OCI-LY7 (cell line): ENCODE measurements at regions not wholly inside any gene's neighbourhood (a gene's known extent, or its start where the extent isn't known, plus 50 kb on each side); places are given as distances from the start of the nearest gene placed in this dataset.

Source experiments
- BruUV-seq: library from RNA; stranded (reverse); fragments of 400-500 nt; replicated peaks from 2 replicates; lab custom pipeline; 2021; lab: Mats Ljungman, UMichigan
- CTCF ChIA-PET: fragments of 300-600 bp; sonication (Branson Sonifier 250); formaldehyde crosslinking; loops from one replicate; lab custom pipeline; 2022; ENCODE audit warnings: antibody characterized with exemption; ENCODE audit not compliant: unreplicated experiment; lab: Charles Lee
- POLR2A ChIA-PET: fragments of 300-600 bp; sonication (Branson Sonifier 250); formaldehyde crosslinking; loops from one replicate; lab custom pipeline; 2022; ENCODE audit warnings: antibody characterized with exemption; lab: Charles Lee
- DNase-seq: peaks from one replicate; pipeline ENCODE4 v3.0.0-alpha.2; 2015; ENCODE audit warnings: low spot score
- H2AFZ ChIP-seq: fragments of 200-600 bp; sonication (generic), shearing (Covaris generic); 2 replicates; pipeline ENCODE4 v1.6.1; 2014; ENCODE audit warnings: mild to moderate bottlenecking, antibody characterized with exemption, low read length, moderate library complexity
- H3K27ac ChIP-seq: fragments of 200-600 bp; sonication (generic); 2 replicates; pipeline ENCODE4 v1.5.1; 2014; ENCODE audit warnings: mixed run types, low read depth, mild to moderate bottlenecking, moderate library complexity, low read length, inconsistent platforms; ENCODE audit not compliant: poor library complexity, severe bottlenecking
- H3K36me3 ChIP-seq: fragments of 200-600 bp; sonication (generic); 2 replicates; pipeline ENCODE4 v1.6.1; 2014; ENCODE audit warnings: mild to moderate bottlenecking, antibody characterized with exemption, low read length, moderate library complexity, mixed read lengths; ENCODE audit not compliant: insufficient read depth
- H3K4me1 ChIP-seq: fragments of 200-600 bp; sonication (generic); 2 replicates; pipeline ENCODE4 v1.5.1; 2014; ENCODE audit warnings: mild to moderate bottlenecking, low read length; ENCODE audit not compliant: insufficient read depth, poor library complexity, severe bottlenecking
- H3K4me2 ChIP-seq: fragments of 200-600 bp; sonication (generic); 2 replicates; pipeline ENCODE4 v1.6.1; 2014; ENCODE audit warnings: mild to moderate bottlenecking, low read length
- H3K4me3 ChIP-seq: fragments of 200-600 bp; sonication (generic); 2 replicates; pipeline ENCODE4 v1.5.1; 2014; ENCODE audit warnings: mild to moderate bottlenecking, low read depth, low read length; ENCODE audit not compliant: poor library complexity, severe bottlenecking
- H3K79me2 ChIP-seq: fragments of 200-600 bp; sonication (generic); 2 replicates; pipeline ENCODE4 v1.6.1; 2016; ENCODE audit warnings: low read depth, mild to moderate bottlenecking, low read length, moderate library complexity, mixed read lengths; ENCODE audit not compliant: insufficient read depth
- H3K9me2 ChIP-seq: fragments of 200-600 bp; sonication (generic); 2 replicates; pipeline ENCODE4 v1.6.1; 2016; ENCODE audit warnings: mild to moderate bottlenecking, low read length, mixed read lengths; ENCODE audit not compliant: insufficient read depth
- H3K9me3 ChIP-seq: fragments of 200-600 bp; sonication (generic); 2 replicates; pipeline ENCODE4 v1.6.1; 2014; ENCODE audit warnings: mild to moderate bottlenecking, mixed run types, low read length, mixed read lengths
- H4K20me1 ChIP-seq: fragments of 200-600 bp; sonication (generic); 2 replicates; pipeline ENCODE4 v1.6.1; 2014; ENCODE audit warnings: mild to moderate bottlenecking, antibody characterized with exemption, low read length, moderate library complexity, mixed read lengths; ENCODE audit not compliant: insufficient read depth
- EZH2phosphoT487 ChIP-seq: fragments of 200-600 bp; sonication (generic); IDR thresholded peaks from 2 replicates; pipeline ENCODE4 v1.6.1; 2018; ENCODE audit warnings: low read depth, borderline replicate concordance, mild to moderate bottlenecking, mixed run types, antibody characterized with exemption, low read length, moderate library complexity, mixed read lengths
- intact Hi-C: fragments of 100-400 bp; cut with micrococcal nuclease; formaldehyde crosslinking; loops from one replicate; pipeline ENCODE4 v1.10.0; 2022; ENCODE audit not compliant: unreplicated experiment
- TF ChIP-seq, protein P1 (sequence below): fragments of 200-600 bp; sonication (generic); conservative IDR thresholded peaks from 2 replicates; pipeline ENCODE4 v1.5.1; 2014; ENCODE audit warnings: mild to moderate bottlenecking, antibody characterized with exemption, low read length, moderate library complexity, mixed read lengths

DNA sequence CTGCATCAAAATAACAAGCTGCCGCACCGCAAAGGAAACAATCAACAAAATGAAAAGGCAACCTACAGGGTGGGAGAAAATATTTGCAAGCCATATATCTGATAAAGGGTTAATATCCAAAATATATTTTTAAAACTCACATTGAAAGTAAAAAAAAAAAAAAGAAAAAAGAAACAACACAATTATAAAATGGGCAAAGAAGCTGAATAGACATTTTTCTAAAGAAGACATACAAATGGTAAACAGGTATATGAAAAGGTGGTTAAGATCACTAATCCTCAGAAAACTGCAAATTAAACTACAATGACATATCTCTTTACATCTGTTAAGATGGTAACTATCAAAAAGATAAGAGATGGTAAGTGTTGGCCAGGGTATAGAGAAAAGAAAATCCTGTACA is 105.4 kb upstream of the LY86 start:
- no peaks in the 10 kb centered on the region for H3K4me1 ChIP-seq
- BruUV-seq: no TSS peak
- H3K4me2 ChIP-seq: no peak overlapping the region
- intact Hi-C loops: no loop called here
- H3K9me2 ChIP-seq: no peaks in the 10 kb centered on the region
- no peak overlapping the region for H3K27ac ChIP-seq
- CTCF ChIA-PET: no interaction called here
- H3K79me2 ChIP-seq: no peaks in the 10 kb centered on the region
- H3K4me3 ChIP-seq: no peak overlapping the region
- no peaks in the 10 kb centered on the region; the same call in 1 of the 2 replicates for H3K36me3 ChIP-seq
- no peaks in the 10 kb centered on the region for H4K20me1 ChIP-seq
- no peak for DNase-seq
- TF ChIP-seq EZH2phosphoT487: no peak
- TF ChIP-seq, protein P1, sequence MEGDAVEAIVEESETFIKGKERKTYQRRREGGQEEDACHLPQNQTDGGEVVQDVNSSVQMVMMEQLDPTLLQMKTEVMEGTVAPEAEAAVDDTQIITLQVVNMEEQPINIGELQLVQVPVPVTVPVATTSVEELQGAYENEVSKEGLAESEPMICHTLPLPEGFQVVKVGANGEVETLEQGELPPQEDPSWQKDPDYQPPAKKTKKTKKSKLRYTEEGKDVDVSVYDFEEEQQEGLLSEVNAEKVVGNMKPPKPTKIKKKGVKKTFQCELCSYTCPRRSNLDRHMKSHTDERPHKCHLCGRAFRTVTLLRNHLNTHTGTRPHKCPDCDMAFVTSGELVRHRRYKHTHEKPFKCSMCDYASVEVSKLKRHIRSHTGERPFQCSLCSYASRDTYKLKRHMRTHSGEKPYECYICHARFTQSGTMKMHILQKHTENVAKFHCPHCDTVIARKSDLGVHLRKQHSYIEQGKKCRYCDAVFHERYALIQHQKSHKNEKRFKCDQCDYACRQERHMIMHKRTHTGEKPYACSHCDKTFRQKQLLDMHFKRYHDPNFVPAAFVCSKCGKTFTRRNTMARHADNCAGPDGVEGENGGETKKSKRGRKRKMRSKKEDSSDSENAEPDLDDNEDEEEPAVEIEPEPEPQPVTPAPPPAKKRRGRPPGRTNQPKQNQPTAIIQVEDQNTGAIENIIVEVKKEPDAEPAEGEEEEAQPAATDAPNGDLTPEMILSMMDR: no peak
- POLR2A ChIA-PET: no interaction called here
- peaks cover 9% of the 10 kb centered on the region; the same call in 1 of the 2 replicates for H3K9me3 ChIP-seq
- no peak overlapping the region for H2AFZ ChIP-seq

DNA sequence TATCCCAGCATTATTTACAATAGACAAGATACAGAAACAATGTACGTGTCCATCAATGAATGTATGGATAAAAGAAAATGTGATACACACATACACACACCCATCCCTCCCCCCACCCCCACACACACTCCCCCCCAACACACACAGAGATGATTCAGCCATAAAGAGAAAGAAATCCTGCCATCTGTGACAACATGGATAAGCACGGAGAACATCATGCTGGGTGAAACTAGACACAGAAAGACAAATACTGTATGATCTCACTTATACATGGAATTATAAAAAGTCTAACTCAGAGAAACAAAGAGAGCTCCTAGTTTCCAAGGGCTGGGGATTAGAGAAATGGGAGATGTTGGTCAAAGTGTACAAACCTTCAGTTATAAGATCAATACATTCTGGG is 104.8 kb upstream of the LY86 start:
- no peaks in the 10 kb centered on the region for H3K4me1 ChIP-seq
- H2AFZ ChIP-seq: no peak overlapping the region
- H3K4me3 ChIP-seq: no peak overlapping the region
- H3K36me3 ChIP-seq: no peaks in the 10 kb centered on the region; the same call in 1 of the 2 replicates
- no peaks in the 10 kb centered on the region for H3K9me2 ChIP-seq
- no TSS peak for BruUV-seq
- no peak overlapping the region for H3K4me2 ChIP-seq
- TF ChIP-seq, protein P1: no peak
- no peak for TF ChIP-seq EZH2phosphoT487
- peaks cover 9% of the 10 kb centered on the region; the same call in 1 of the 2 replicates for H3K9me3 ChIP-seq
- no peak for DNase-seq
- H4K20me1 ChIP-seq: no peaks in the 10 kb centered on the region
- CTCF ChIA-PET: no interaction called here
- POLR2A ChIA-PET: interaction anchor here (0.6 kb wide), 1 partner anchor 131 kb away, joined by 3 read pairs; no protein-coding TSS in a partner anchor
- no peaks in the 10 kb centered on the region for H3K79me2 ChIP-seq
- no peak overlapping the region for H3K27ac ChIP-seq
- intact Hi-C loops: no loop called here

DNA sequence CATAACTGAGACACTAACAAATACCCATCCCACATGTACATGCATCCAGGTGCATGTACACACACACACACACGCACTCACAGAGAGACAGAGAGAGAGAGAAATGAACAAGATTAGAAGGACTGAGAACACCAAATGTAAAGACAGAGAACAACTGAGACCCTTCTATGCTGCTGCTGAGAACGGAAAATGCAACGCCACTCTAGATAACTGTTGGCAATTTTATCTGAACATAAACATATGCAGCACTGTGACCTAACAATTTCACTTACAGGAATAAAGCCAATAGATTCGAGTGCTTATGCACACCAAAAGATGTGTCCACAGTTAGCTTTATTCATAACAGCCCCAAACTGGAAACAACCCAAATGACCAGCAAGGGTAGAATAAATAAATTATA is 103.8 kb upstream of the LY86 start:
- no peak for TF ChIP-seq EZH2phosphoT487
- TF ChIP-seq, protein P1: no peak
- Histone ChIP-seq H3K9me3 (peaks cover 9% of the 10 kb centered on the region; the same call in 1 of the 2 replicates), H3K4me3 (no peak overlapping the region)

More for the DNA sequence above, 103.8 kb upstream of the LY86 start:
- H3K79me2 ChIP-seq: no peaks in the 10 kb centered on the region
- H3K4me2 ChIP-seq: no peak overlapping the region
- H3K4me1 ChIP-seq: no peaks in the 10 kb centered on the region
- no TSS peak for BruUV-seq
- no peak for DNase-seq
- H2AFZ ChIP-seq: no peak overlapping the region
- intact Hi-C loops: no loop called here
- H3K9me2 ChIP-seq: no peaks in the 10 kb centered on the region
- no peaks in the 10 kb centered on the region for H4K20me1 ChIP-seq
- ChIA-PET POLR2A (no interaction called here), CTCF (no interaction called here)
- H3K36me3 ChIP-seq: no peaks in the 10 kb centered on the region; the same call in 1 of the 2 replicates
- H3K27ac ChIP-seq: no peak overlapping the region
